ENCODE measurements at regions not wholly inside any gene's neighbourhood (a gene's known extent, or its start where the extent isn't known, plus 50 kb on each side); places are given as distances from the start of the nearest gene placed in this dataset.
A peak's percentile ranks its signal among the peaks of the same experiment; 100 is the strongest.

GRCh38 chr2:187986390-187987105 lies 305.1 kb upstream of the GULP1 start:
- Mint-ChIP-seq H3K36me3 (ENCODE audit: low read depth) (no peaks in the 10 kb centered on the region), H3K27ac (no peak overlapping the region), H3K27me3 (peaks cover 3% of the 10 kb centered on the region), H3K4me3 (no peak overlapping the region), H3K9me3 (no peaks in the 10 kb centered on the region), H3K4me1 (peaks cover 33% of the 10 kb centered on the region)
- POLR2A ChIA-PET, result no interaction called here
- DNase-seq, result no peak
- CTCF ChIA-PET, result no interaction called here

GRCh38 chr2:187988348-187988747 lies 303.3 kb upstream of the GULP1 start:
- no peak overlapping the region for H3K4me3 Mint-ChIP-seq

GRCh38 chr2:187989925-187990623 lies 301.6 kb upstream of the GULP1 start:
- CTCF ChIA-PET, result no interaction called here
- Mint-ChIP-seq H3K4me1 (peaks cover 48% of the 10 kb centered on the region), H3K4me3 (no peak overlapping the region), H3K36me3 (ENCODE audit: low read depth) (no peaks in the 10 kb centered on the region), H3K27me3 (peaks cover 3% of the 10 kb centered on the region), H3K27ac (peak overlapping the region; percentile 80), H3K9me3 (no peaks in the 10 kb centered on the region)
- POLR2A ChIA-PET, result no interaction called here
- DNase-seq, result peak; percentile 17

More at GRCh38 chr2:187988348-187988747, 303.3 kb upstream of the GULP1 start:
- ChIA-PET CTCF (interaction anchor here (1.0 kb wide), 1 partner anchor 9 kb away, joined by 3 read pairs; no protein-coding TSS in a partner anchor), POLR2A (no interaction called here)
- Mint-ChIP-seq H3K27ac (peak overlapping the region; percentile 6), H3K36me3 (ENCODE audit: low read depth) (no peaks in the 10 kb centered on the region), H3K27me3 (peaks cover 3% of the 10 kb centered on the region), H3K4me1 (peaks cover 41% of the 10 kb centered on the region), H3K9me3 (no peaks in the 10 kb centered on the region)
- no peak for DNase-seq

- no peaks in the 10 kb centered on the region for H3K9me3 Mint-ChIP-seq
- H3K4me1 Mint-ChIP-seq, result peaks cover 46% of the 10 kb centered on the region
- H3K4me3 Mint-ChIP-seq, result no peak overlapping the region
- ChIA-PET POLR2A (no interaction called here), CTCF (no interaction called here)
- H3K36me3 Mint-ChIP-seq (ENCODE audit: low read depth), result no peaks in the 10 kb centered on the region
- H3K27ac Mint-ChIP-seq, result no peak overlapping the region
- DNase-seq, result no peak
- H3K27me3 Mint-ChIP-seq, result peaks cover 3% of the 10 kb centered on the region
Observed at GRCh38 chr2:187991389-187991788, 300.3 kb upstream of the GULP1 start.

GRCh38 chr2:187994464-187995331 lies 297.0 kb upstream of the GULP1 start:
- Mint-ChIP-seq H3K27ac (no peak overlapping the region), H3K9me3 (no peaks in the 10 kb centered on the region), H3K27me3 (peaks cover 17% of the 10 kb centered on the region), H3K36me3 (ENCODE audit: low read depth) (no peaks in the 10 kb centered on the region), H3K4me1 (peaks cover 30% of the 10 kb centered on the region), H3K4me3 (no peak overlapping the region)
- DNase-seq, result peak; percentile 8
- POLR2A ChIA-PET, result no interaction called here
- CTCF ChIA-PET, result no interaction called here

- no peaks in the 10 kb centered on the region for H3K9me3 Mint-ChIP-seq
- H3K36me3 Mint-ChIP-seq (ENCODE audit: low read depth), result no peaks in the 10 kb centered on the region
- H3K4me3 Mint-ChIP-seq, result no peak overlapping the region
- H3K27ac Mint-ChIP-seq, result no peak overlapping the region
- ChIA-PET POLR2A (no interaction called here), CTCF (no interaction called here)
- peaks cover 22% of the 10 kb centered on the region for H3K4me1 Mint-ChIP-seq
- H3K27me3 Mint-ChIP-seq, result peaks cover 22% of the 10 kb centered on the region
- DNase-seq, result no peak
Observed at GRCh38 chr2:187995556-187995955, 296.1 kb upstream of the GULP1 start.

GRCh38 chr2:187996630-187997029 lies 295.0 kb upstream of the GULP1 start:
- H3K4me3 Mint-ChIP-seq, result no peak overlapping the region
- no peak overlapping the region for H3K27ac Mint-ChIP-seq
- CTCF ChIA-PET, result no interaction called here
- peaks cover 24% of the 10 kb centered on the region for H3K27me3 Mint-ChIP-seq
- DNase-seq, result no peak
- POLR2A ChIA-PET, result no interaction called here
- no peaks in the 10 kb centered on the region for H3K36me3 Mint-ChIP-seq (ENCODE audit: low read depth)
- H3K4me1 Mint-ChIP-seq, result peaks cover 14% of the 10 kb centered on the region
- no peaks in the 10 kb centered on the region for H3K9me3 Mint-ChIP-seq

- DNase-seq, result no peak
- H3K4me1 Mint-ChIP-seq, result no peaks in the 10 kb centered on the region
- POLR2A ChIA-PET, result no interaction called here
- no peak overlapping the region for H3K4me3 Mint-ChIP-seq
- no peaks in the 10 kb centered on the region for H3K36me3 Mint-ChIP-seq (ENCODE audit: low read depth)
- no peaks in the 10 kb centered on the region for H3K9me3 Mint-ChIP-seq
- H3K27me3 Mint-ChIP-seq, result peaks cover 21% of the 10 kb centered on the region
- CTCF ChIA-PET, result interaction anchor here (0.5 kb wide), 1 partner anchor 1951 kb away, joined by 4 read pairs; no protein-coding TSS in a partner anchor
- no peak overlapping the region for H3K27ac Mint-ChIP-seq
Observed at GRCh38 chr2:188000189-188000588, 291.5 kb upstream of the GULP1 start.

GRCh38 chr2:188003800-188004199 lies 287.9 kb upstream of the GULP1 start:
- Mint-ChIP-seq H3K27ac (no peak overlapping the region), H3K9me3 (no peaks in the 10 kb centered on the region), H3K36me3 (ENCODE audit: low read depth) (no peaks in the 10 kb centered on the region), H3K27me3 (peaks cover 11% of the 10 kb centered on the region), H3K4me1 (no peaks in the 10 kb centered on the region), H3K4me3 (no peak overlapping the region)
- POLR2A ChIA-PET, result no interaction called here
- DNase-seq, result no peak
- CTCF ChIA-PET, result no interaction called here

GRCh38 chr2:188013767-188014166 lies 277.9 kb upstream of the GULP1 start:
- Mint-ChIP-seq H3K4me3 (no peak overlapping the region), H3K27me3 (peaks cover 3% of the 10 kb centered on the region), H3K4me1 (no peaks in the 10 kb centered on the region), H3K27ac (no peak overlapping the region), H3K36me3 (ENCODE audit: low read depth) (no peaks in the 10 kb centered on the region), H3K9me3 (peaks cover 4% of the 10 kb centered on the region)
- POLR2A ChIA-PET, result interaction anchor here (0.7 kb wide), 1 partner anchor 1810 kb away, joined by 7 read pairs; no protein-coding TSS in a partner anchor
- DNase-seq, result no peak
- CTCF ChIA-PET, result no interaction called here

GRCh38 chr2:188016917-188017316 lies 274.8 kb upstream of the GULP1 start:
- H3K27ac Mint-ChIP-seq, result no peak overlapping the region
- no peaks in the 10 kb centered on the region for H3K4me1 Mint-ChIP-seq
- no peaks in the 10 kb centered on the region for H3K36me3 Mint-ChIP-seq (ENCODE audit: low read depth)
- ChIA-PET CTCF (no interaction called here), POLR2A (no interaction called here)
- H3K4me3 Mint-ChIP-seq, result no peak overlapping the region
- H3K27me3 Mint-ChIP-seq, result peaks cover 3% of the 10 kb centered on the region
- DNase-seq, result no peak
- peaks cover 6% of the 10 kb centered on the region for H3K9me3 Mint-ChIP-seq

GRCh38 chr2:188022389-188022788 lies 269.3 kb upstream of the GULP1 start:
- Mint-ChIP-seq H3K27me3 (no peaks in the 10 kb centered on the region), H3K4me3 (no peak overlapping the region), H3K4me1 (no peaks in the 10 kb centered on the region), H3K9me3 (peaks cover 6% of the 10 kb centered on the region), H3K27ac (no peak overlapping the region), H3K36me3 (ENCODE audit: low read depth) (no peaks in the 10 kb centered on the region)
- ChIA-PET POLR2A (no interaction called here), CTCF (interaction anchor here (0.6 kb wide), 1 partner anchor 437 kb away, joined by 5 read pairs; no protein-coding TSS in a partner anchor)
- no peak for DNase-seq

GRCh38 chr2:188023035-188023434 lies 268.6 kb upstream of the GULP1 start:
- Mint-ChIP-seq H3K9me3 (peaks cover 6% of the 10 kb centered on the region), H3K4me3 (no peak overlapping the region), H3K27me3 (no peaks in the 10 kb centered on the region), H3K36me3 (ENCODE audit: low read depth) (no peaks in the 10 kb centered on the region), H3K27ac (no peak overlapping the region), H3K4me1 (no peaks in the 10 kb centered on the region)
- no peak for DNase-seq
- ChIA-PET CTCF (no interaction called here), POLR2A (no interaction called here)
